Panc1 (cell line): ENCODE measurements at regions not wholly inside any gene's neighbourhood (a gene's known extent, or its start where the extent isn't known, plus 50 kb on each side); places are given as distances from the start of the nearest gene placed in this dataset.

Source experiments
- ATAC-seq: fragments of 200-7000 bp; cut with Tn5 transposase; 2 replicates; pipeline ENCODE4 v1.9.1; 2020; ENCODE audit warnings: mild to moderate bottlenecking, moderate library complexity
- BruUV-seq: library from RNA; stranded (reverse); fragments of 400-500 nt; replicated peaks from 2 replicates; lab custom pipeline; 2021; lab: Mats Ljungman, UMichigan
- CTCF ChIA-PET: fragments of 300-600 bp; sonication (Branson Sonifier 250); formaldehyde crosslinking; loops from one replicate; lab custom pipeline; 2022; ENCODE audit warnings: antibody characterized with exemption; lab: Charles Lee
- POLR2A ChIA-PET: fragments of 300-600 bp; sonication (Branson Sonifier 250); formaldehyde crosslinking; loops from one replicate; lab custom pipeline; 2022; ENCODE audit warnings: antibody characterized with exemption; lab: Charles Lee
- DNase-seq: peaks from one replicate; pipeline ENCODE4 v3.0.0-alpha.2; 2010; ENCODE audit warnings: low read depth, low spot score
- H3K27ac ChIP-seq: 2 replicates; pipeline ENCODE4 v1.5.1; 2011; ENCODE audit warnings: mild to moderate bottlenecking, low read length, inconsistent platforms
- H3K27me3 ChIP-seq: fragments of 200-500 bp; sonication (Bioruptor generic); 2 replicates; pipeline ENCODE4 v1.6.0; 2014; ENCODE audit warnings: low read length, inconsistent platforms; ENCODE audit not compliant: control insufficient read depth, insufficient read depth
- H3K36me3 ChIP-seq: fragments of 200-500 bp; sonication (Bioruptor generic); 2 replicates; pipeline ENCODE4 v1.5.1; 2014; ENCODE audit warnings: inconsistent platforms, mild to moderate bottlenecking, low read length, moderate library complexity; ENCODE audit not compliant: control insufficient read depth, insufficient read depth
- H3K4me1 ChIP-seq: 2 replicates; pipeline ENCODE4 v1.5.1; 2011; ENCODE audit warnings: inconsistent platforms, mild to moderate bottlenecking, low read length, moderate library complexity; ENCODE audit not compliant: control insufficient read depth, insufficient read depth
- H3K4me3 ChIP-seq, 2 experiments: 2 replicates each; pipeline ENCODE4 v1.5.1; 2011 to 2012; ENCODE audit warnings: low read depth in 2 of 2, low read length in 2 of 2, mild to moderate bottlenecking in 2 of 2, inconsistent platforms in 1 of 2, moderate library complexity in 1 of 2
- H3K9me3 ChIP-seq: fragments of 200-500 bp; sonication (Bioruptor generic); 2 replicates; pipeline ENCODE4 v1.5.1; 2014; ENCODE audit warnings: low read depth, mild to moderate bottlenecking, inconsistent platforms, low read length, moderate library complexity; ENCODE audit not compliant: control insufficient read depth, insufficient read depth
- POLR2AphosphoS5 ChIP-seq: IDR thresholded peaks from 2 replicates; pipeline ENCODE4 v1.6.1; 2012; ENCODE audit warnings: mild to moderate bottlenecking, low read depth, low read length, moderate library complexity
- SIN3A ChIP-seq: IDR thresholded peaks from 2 replicates; pipeline ENCODE4 v1.6.1; 2012; ENCODE audit warnings: low read depth, mild to moderate bottlenecking, low read length, moderate library complexity, borderline replicate concordance; ENCODE audit not compliant: insufficient read depth
- TCF7L2 ChIP-seq: IDR thresholded peaks from 2 replicates; pipeline ENCODE4 v1.6.1; 2011; ENCODE audit warnings: mild to moderate bottlenecking, low read depth, low read length, inconsistent platforms
- in situ Hi-C: cut with HindIII; loops from 2 replicates; pipeline ENCODE4 v1.10.0; 2016; ENCODE audit warnings: low sequenced_read_pairs, low pct_unique_long_range_greater_than_20kb
- intact Hi-C: fragments of 100-400 bp; cut with micrococcal nuclease; formaldehyde crosslinking; loops from one replicate; pipeline ENCODE4 v1.10.0; 2022; ENCODE audit not compliant: unreplicated experiment
- TF ChIP-seq, protein P1 (sequence below): fragments of 450-650 bp; IDR thresholded peaks from 2 replicates; pipeline ENCODE4 v1.5.1; 2017; ENCODE audit warnings: mild to moderate bottlenecking
- TF ChIP-seq, protein P2 (sequence below), 2 experiments: IDR thresholded peaks; 2 replicates each; pipeline ENCODE4 v1.6.1; 2011 to 2012; ENCODE audit warnings: low read depth in 2 of 2, control low read depth in 1 of 2, low read length in 1 of 2, mild to moderate bottlenecking in 1 of 2, moderate library complexity in 1 of 2; ENCODE audit not compliant: insufficient read depth in 1 of 2

DNA sequence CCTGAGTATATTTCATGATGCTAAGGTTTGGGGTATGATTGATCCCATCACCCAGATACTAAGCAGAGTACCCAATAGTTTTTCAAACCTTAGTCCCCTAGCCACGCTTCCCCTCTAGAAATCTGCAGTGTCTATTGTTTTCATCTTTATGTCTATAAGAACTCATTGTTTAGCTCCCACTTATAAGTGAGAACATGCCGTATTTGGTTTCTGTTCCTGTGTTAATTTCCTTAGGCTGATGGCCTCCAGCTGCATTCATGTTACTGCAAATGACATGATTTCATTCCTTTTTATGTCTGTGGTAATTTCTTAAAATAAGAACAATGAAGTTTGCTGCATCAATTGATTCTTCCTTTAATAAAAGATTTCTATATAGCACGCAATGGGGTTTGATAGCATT is 301.3 kb downstream of the PLPP3 start:
- ChIA-PET CTCF (no interaction called here), POLR2A (no interaction called here)
- no peaks in the 10 kb centered on the region for H3K27me3 ChIP-seq
- H3K4me3 ChIP-seq: no peak overlapping the region
- in situ Hi-C loops (no loop called here), intact Hi-C loops (no loop called here)
- no peaks in the 10 kb centered on the region for H3K4me1 ChIP-seq
- TF ChIP-seq SIN3A: no peak
- TF ChIP-seq, protein P1, sequence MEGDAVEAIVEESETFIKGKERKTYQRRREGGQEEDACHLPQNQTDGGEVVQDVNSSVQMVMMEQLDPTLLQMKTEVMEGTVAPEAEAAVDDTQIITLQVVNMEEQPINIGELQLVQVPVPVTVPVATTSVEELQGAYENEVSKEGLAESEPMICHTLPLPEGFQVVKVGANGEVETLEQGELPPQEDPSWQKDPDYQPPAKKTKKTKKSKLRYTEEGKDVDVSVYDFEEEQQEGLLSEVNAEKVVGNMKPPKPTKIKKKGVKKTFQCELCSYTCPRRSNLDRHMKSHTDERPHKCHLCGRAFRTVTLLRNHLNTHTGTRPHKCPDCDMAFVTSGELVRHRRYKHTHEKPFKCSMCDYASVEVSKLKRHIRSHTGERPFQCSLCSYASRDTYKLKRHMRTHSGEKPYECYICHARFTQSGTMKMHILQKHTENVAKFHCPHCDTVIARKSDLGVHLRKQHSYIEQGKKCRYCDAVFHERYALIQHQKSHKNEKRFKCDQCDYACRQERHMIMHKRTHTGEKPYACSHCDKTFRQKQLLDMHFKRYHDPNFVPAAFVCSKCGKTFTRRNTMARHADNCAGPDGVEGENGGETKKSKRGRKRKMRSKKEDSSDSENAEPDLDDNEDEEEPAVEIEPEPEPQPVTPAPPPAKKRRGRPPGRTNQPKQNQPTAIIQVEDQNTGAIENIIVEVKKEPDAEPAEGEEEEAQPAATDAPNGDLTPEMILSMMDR: no peak
- H3K36me3 ChIP-seq: no peaks in the 10 kb centered on the region
- H3K27ac ChIP-seq: no peak overlapping the region
- DNase-seq: no peak
- no peaks in the 10 kb centered on the region for H3K9me3 ChIP-seq
- BruUV-seq: no TSS peak
- ATAC-seq: no peak

DNA sequence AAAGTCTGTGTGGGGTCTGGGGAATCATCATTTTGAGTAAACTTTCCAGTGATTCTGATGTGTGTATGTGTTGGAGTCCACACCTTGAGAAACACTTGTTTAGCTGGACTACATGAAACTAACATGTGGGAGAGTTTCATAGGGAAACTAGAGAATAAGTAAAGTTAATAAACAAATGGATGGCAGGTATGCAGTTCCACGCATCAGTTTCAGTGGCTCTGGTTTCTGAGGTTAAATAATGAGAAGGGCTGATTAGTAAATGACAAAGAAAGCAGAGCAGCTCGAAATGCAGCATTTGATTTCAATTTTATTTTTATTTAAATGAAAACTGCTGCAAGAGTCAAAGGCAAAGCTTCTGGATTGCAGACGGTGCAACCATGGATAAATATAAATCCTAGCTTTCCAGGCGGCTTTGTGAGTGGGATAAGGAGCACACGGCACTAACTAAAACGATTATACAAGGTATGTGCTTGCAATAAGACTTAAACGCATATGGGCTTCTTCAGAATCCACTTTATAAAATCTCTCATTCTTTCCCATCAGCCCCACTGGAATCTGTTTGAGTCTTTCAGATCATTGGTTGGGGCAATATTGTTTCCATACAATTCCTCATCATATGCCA is 310.7 kb downstream of the PLPP3 start:
- Histone ChIP-seq H3K27ac (no peak overlapping the region), H3K4me3 (no peak overlapping the region), H3K36me3 (no peaks in the 10 kb centered on the region), H3K4me1 (no peaks in the 10 kb centered on the region), H3K9me3 (no peaks in the 10 kb centered on the region), H3K27me3 (no peaks in the 10 kb centered on the region)
- no TSS peak for BruUV-seq
- in situ Hi-C loops: no loop called here
- TF ChIP-seq, protein P1: no peak
- TF ChIP-seq, protein P2, sequence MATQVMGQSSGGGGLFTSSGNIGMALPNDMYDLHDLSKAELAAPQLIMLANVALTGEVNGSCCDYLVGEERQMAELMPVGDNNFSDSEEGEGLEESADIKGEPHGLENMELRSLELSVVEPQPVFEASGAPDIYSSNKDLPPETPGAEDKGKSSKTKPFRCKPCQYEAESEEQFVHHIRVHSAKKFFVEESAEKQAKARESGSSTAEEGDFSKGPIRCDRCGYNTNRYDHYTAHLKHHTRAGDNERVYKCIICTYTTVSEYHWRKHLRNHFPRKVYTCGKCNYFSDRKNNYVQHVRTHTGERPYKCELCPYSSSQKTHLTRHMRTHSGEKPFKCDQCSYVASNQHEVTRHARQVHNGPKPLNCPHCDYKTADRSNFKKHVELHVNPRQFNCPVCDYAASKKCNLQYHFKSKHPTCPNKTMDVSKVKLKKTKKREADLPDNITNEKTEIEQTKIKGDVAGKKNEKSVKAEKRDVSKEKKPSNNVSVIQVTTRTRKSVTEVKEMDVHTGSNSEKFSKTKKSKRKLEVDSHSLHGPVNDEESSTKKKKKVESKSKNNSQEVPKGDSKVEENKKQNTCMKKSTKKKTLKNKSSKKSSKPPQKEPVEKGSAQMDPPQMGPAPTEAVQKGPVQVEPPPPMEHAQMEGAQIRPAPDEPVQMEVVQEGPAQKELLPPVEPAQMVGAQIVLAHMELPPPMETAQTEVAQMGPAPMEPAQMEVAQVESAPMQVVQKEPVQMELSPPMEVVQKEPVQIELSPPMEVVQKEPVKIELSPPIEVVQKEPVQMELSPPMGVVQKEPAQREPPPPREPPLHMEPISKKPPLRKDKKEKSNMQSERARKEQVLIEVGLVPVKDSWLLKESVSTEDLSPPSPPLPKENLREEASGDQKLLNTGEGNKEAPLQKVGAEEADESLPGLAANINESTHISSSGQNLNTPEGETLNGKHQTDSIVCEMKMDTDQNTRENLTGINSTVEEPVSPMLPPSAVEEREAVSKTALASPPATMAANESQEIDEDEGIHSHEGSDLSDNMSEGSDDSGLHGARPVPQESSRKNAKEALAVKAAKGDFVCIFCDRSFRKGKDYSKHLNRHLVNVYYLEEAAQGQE (IDR thresholded peaks at IDR 0.05; ENCODE audit: insufficient read depth in 1 of 2, low read depth in 2 of 2, low read length in 1 of 2): no peak
- TF ChIP-seq SIN3A (no peak), POLR2AphosphoS5 (no peak), TCF7L2 (no peak)
- intact Hi-C loops: no loop called here
- ATAC-seq: no peak
- CTCF ChIA-PET: no interaction called here
- POLR2A ChIA-PET: no interaction called here
- no peak for DNase-seq
